SK-N-SH (cell line): ENCODE measurements at regions not wholly inside any gene's neighbourhood (a gene's known extent, or its start where the extent isn't known, plus 50 kb on each side); places are given as distances from the start of the nearest gene placed in this dataset.

Experiments used
- CTCF ChIP-seq: fragments of 200-600 bp; sonication (generic); IDR thresholded peaks from 2 replicates; pipeline ENCODE4 v1.6.1; 2017; ENCODE audit warnings: antibody characterized with exemption, mild to moderate bottlenecking, moderate library complexity
- EP300 ChIP-seq, 2 experiments: IDR thresholded peaks; 2 replicates each; pipeline versions ENCODE4 v1.4.0 to v1.6.1; 2012; ENCODE audit warnings: borderline replicate concordance in 1 of 2, low read depth in 1 of 2, low read length in 1 of 2
- MAX ChIP-seq: IDR thresholded peaks from 2 replicates; pipeline ENCODE4 v1.4.0; 2012; ENCODE audit warnings: low read depth
- NRF1 ChIP-seq: IDR thresholded peaks from 2 replicates; pipeline ENCODE4 v1.6.1; 2012; ENCODE audit warnings: low read depth, mild to moderate bottlenecking, low read length
- POLR2AphosphoS5 ChIP-seq: IDR thresholded peaks from 2 replicates; pipeline ENCODE4 v1.6.1; 2012; ENCODE audit warnings: low read depth, low read length
- RAD21 ChIP-seq: IDR thresholded peaks from 2 replicates; pipeline ENCODE4 v1.6.1; 2012; ENCODE audit warnings: mild to moderate bottlenecking, low read length
- RCOR1 ChIP-seq: fragments of 150-350 bp; IDR thresholded peaks from 2 replicates; pipeline ENCODE4 v1.6.1; 2017; ENCODE audit warnings: antibody characterized with exemption, low read length
- REST ChIP-seq: IDR thresholded peaks from 2 replicates; pipeline ENCODE4 v1.6.1; 2012; ENCODE audit warnings: mild to moderate bottlenecking, low read depth, low read length, moderate library complexity
- SIN3A ChIP-seq: IDR thresholded peaks from 2 replicates; pipeline ENCODE4 v1.6.1; 2012; ENCODE audit warnings: low read depth, mild to moderate bottlenecking, low read length, moderate library complexity, borderline replicate concordance
- TAF1 ChIP-seq: IDR thresholded peaks from 2 replicates; pipeline ENCODE4 v1.6.1; 2012; ENCODE audit warnings: low read depth, mild to moderate bottlenecking, low read length, moderate library complexity, borderline replicate concordance
- YY1 ChIP-seq: IDR thresholded peaks from 2 replicates; pipeline ENCODE4 v1.4.0; 2012; ENCODE audit warnings: low read depth, mild to moderate bottlenecking

- TF ChIP-seq REST (no peak), YY1 (no peak), RAD21 (no peak), CTCF (no peak), POLR2AphosphoS5 (no peak), NRF1 (no peak), TAF1 (no peak), EP300 (IDR thresholded peaks at IDR 0.05; ENCODE audit: borderline replicate concordance in 1 of 2, low read depth in 1 of 2, low read length in 1 of 2) (no peak), MAX (no peak), RCOR1 (no peak), SIN3A (no peak)
These were observed 154.2 kb upstream of the TSHZ2 start for GRCh38 chr20:52817981-52818380.
